ENCODE measurements at regions not wholly inside any gene's neighbourhood (a gene's known extent, or its start where the extent isn't known, plus 50 kb on each side); places are given as distances from the start of the nearest gene placed in this dataset.

- TF ChIP-seq CTCF (IDR thresholded peaks at IDR 0.05; ENCODE audit: insufficient read depth, low read length) (no peak), REST (IDR thresholded peaks at IDR 0.05; ENCODE audit: insufficient replicate concordance, low read depth) (no peak), SPI1 (IDR thresholded peaks at IDR 0.05; ENCODE audit: borderline replicate concordance, low read depth) (no peak), GABPA (IDR thresholded peaks at IDR 0.05; ENCODE audit: low read depth) (no peak), POLR2AphosphoS5 (IDR thresholded peaks at IDR 0.05; ENCODE audit: low read depth) (no peak)
- no peak overlapping the region for H3K27ac ChIP-seq (replicated peaks)
- no peak for DNase-seq (ENCODE audit: low read depth in 1 of 2, low spot score in 1 of 2)
- H3K4me3 ChIP-seq (replicated peaks; ENCODE audit: insufficient read depth, low read length), result no peak overlapping the region
- peaks cover 4% of the 10 kb centered on the region for H3K27me3 ChIP-seq (ENCODE audit: insufficient read depth, poor library complexity, severe bottlenecking)
These were observed 1105.0 kb downstream of the BRD1 start for GRCh38 chr22:48722661-48723060.

GRCh38 chr22:48721395-48721669 is 1106.3 kb downstream of the BRD1 start:
- TF ChIP-seq CTCF (IDR thresholded peaks at IDR 0.05; ENCODE audit: insufficient read depth, low read length) (no peak), GABPA (IDR thresholded peaks at IDR 0.05; ENCODE audit: low read depth) (no peak), POLR2AphosphoS5 (IDR thresholded peaks at IDR 0.05; ENCODE audit: low read depth) (no peak), SPI1 (IDR thresholded peaks at IDR 0.05; ENCODE audit: borderline replicate concordance, low read depth) (no peak), REST (IDR thresholded peaks at IDR 0.05; ENCODE audit: insufficient replicate concordance, low read depth) (no peak)
- no peak overlapping the region for H3K27ac ChIP-seq (replicated peaks)
- DNase-seq (ENCODE audit: low read depth in 1 of 2, low spot score in 1 of 2), result no peak

GRCh38 chr22:48720662-48721394 is 1106.8 kb downstream of the BRD1 start:
- H3K27me3 ChIP-seq (ENCODE audit: insufficient read depth, poor library complexity, severe bottlenecking), result peaks cover 4% of the 10 kb centered on the region
- DNase-seq (ENCODE audit: low read depth in 1 of 2, low spot score in 1 of 2), result no peak
- no peak overlapping the region for H3K4me3 ChIP-seq (replicated peaks; ENCODE audit: insufficient read depth, low read length)
- TF ChIP-seq GABPA (IDR thresholded peaks at IDR 0.05; ENCODE audit: low read depth) (no peak), CTCF (IDR thresholded peaks at IDR 0.05; ENCODE audit: insufficient read depth, low read length) (no peak), SPI1 (IDR thresholded peaks at IDR 0.05; ENCODE audit: borderline replicate concordance, low read depth) (no peak), REST (IDR thresholded peaks at IDR 0.05; ENCODE audit: insufficient replicate concordance, low read depth) (no peak), POLR2AphosphoS5 (IDR thresholded peaks at IDR 0.05; ENCODE audit: low read depth) (no peak)
- no peak overlapping the region for H3K27ac ChIP-seq (replicated peaks)

More at GRCh38 chr22:48721395-48721669, 1106.3 kb downstream of the BRD1 start:
- no peak overlapping the region for H3K4me3 ChIP-seq (replicated peaks; ENCODE audit: insufficient read depth, low read length)
- H3K27me3 ChIP-seq (ENCODE audit: insufficient read depth, poor library complexity, severe bottlenecking), result peaks cover 4% of the 10 kb centered on the region

Data from HL-60 (cell line).